ENCODE measurements at regions not wholly inside any gene's neighbourhood (a gene's known extent, or its start where the extent isn't known, plus 50 kb on each side); places are given as distances from the start of the nearest gene placed in this dataset.

- DNase-seq = no peak
- Histone ChIP-seq H3K27ac (ENCODE audit: low read depth in 1 of 3, low read length in 2 of 3) (no peak overlapping the region), H3K4me3 (ENCODE audit: low read depth in 1 of 3, low read length in 3 of 3) (no peak overlapping the region), H3K4me1 (ENCODE audit: control insufficient read depth in 3 of 3, insufficient read depth in 2 of 3, low read depth in 1 of 3, low read length in 2 of 3) (no peaks in the 10 kb centered on the region), H3K9me3 (ENCODE audit: control insufficient read depth in 2 of 2, insufficient read depth in 1 of 2, low read depth in 1 of 2, low read length in 1 of 2) (peaks cover 0 to 2% of the 10 kb centered on the region in 2 donors), H3K36me3 (ENCODE audit: control insufficient read depth in 3 of 3, insufficient read depth in 2 of 3, low read depth in 1 of 3, low read length in 3 of 3) (no peaks in the 10 kb centered on the region), H3K27me3 (ENCODE audit: control insufficient read depth in 3 of 3, insufficient read depth in 3 of 3, low read length in 3 of 3) (no peaks in the 10 kb centered on the region)
- FAIRE-seq = no peak
Observed at GRCh38 chr4:33878710-33879109, 2365.6 kb downstream of the ARAP2 start.

GRCh38 chr4:33881176-33881575, 2363.1 kb downstream of the ARAP2 start:
- FAIRE-seq (no peak), DNase-seq (no peak)

GRCh38 chr4:33882246-33882990, 2361.9 kb downstream of the ARAP2 start:
- FAIRE-seq = no peak
- H3K4me3 ChIP-seq (ENCODE audit: low read depth in 1 of 3, low read length in 3 of 3) = no peak overlapping the region
- WGBS, 3 donors = 57 to 60% (median 57%) methylated on average over 4 of the region's 4 CpGs

More at GRCh38 chr4:33881176-33881575, 2363.1 kb downstream of the ARAP2 start:
- peaks cover 0 to 2% of the 10 kb centered on the region in 2 donors for H3K9me3 ChIP-seq (ENCODE audit: control insufficient read depth in 2 of 2, insufficient read depth in 1 of 2, low read depth in 1 of 2, low read length in 1 of 2)
- H3K27me3 ChIP-seq (ENCODE audit: control insufficient read depth in 3 of 3, insufficient read depth in 3 of 3, low read length in 3 of 3) = no peaks in the 10 kb centered on the region
- no peaks in the 10 kb centered on the region for H3K4me1 ChIP-seq (ENCODE audit: control insufficient read depth in 3 of 3, insufficient read depth in 2 of 3, low read depth in 1 of 3, low read length in 2 of 3)
- 76 to 86% (median 78%) methylated on average over 1 of the region's 1 CpG for WGBS, 3 donors
- no peak overlapping the region for H3K4me3 ChIP-seq (ENCODE audit: low read depth in 1 of 3, low read length in 3 of 3)
- no peak overlapping the region for H3K27ac ChIP-seq (ENCODE audit: low read depth in 1 of 3, low read length in 2 of 3)
- no peaks in the 10 kb centered on the region for H3K36me3 ChIP-seq (ENCODE audit: control insufficient read depth in 3 of 3, insufficient read depth in 2 of 3, low read depth in 1 of 3, low read length in 3 of 3)

GRCh38 chr4:33883111-33883510, 2361.2 kb downstream of the ARAP2 start:
- FAIRE-seq (no peak), DNase-seq (no peak)
- Histone ChIP-seq H3K9me3 (ENCODE audit: control insufficient read depth in 2 of 2, insufficient read depth in 1 of 2, low read depth in 1 of 2, low read length in 1 of 2) (peaks cover 0 to 2% of the 10 kb centered on the region in 2 donors), H3K4me3 (ENCODE audit: low read depth in 1 of 3, low read length in 3 of 3) (no peak overlapping the region), H3K36me3 (ENCODE audit: control insufficient read depth in 3 of 3, insufficient read depth in 2 of 3, low read depth in 1 of 3, low read length in 3 of 3) (no peaks in the 10 kb centered on the region), H3K27me3 (ENCODE audit: control insufficient read depth in 3 of 3, insufficient read depth in 3 of 3, low read length in 3 of 3) (no peaks in the 10 kb centered on the region), H3K27ac (ENCODE audit: low read depth in 1 of 3, low read length in 2 of 3) (no peak overlapping the region), H3K4me1 (ENCODE audit: control insufficient read depth in 3 of 3, insufficient read depth in 2 of 3, low read depth in 1 of 3, low read length in 2 of 3) (no peaks in the 10 kb centered on the region)

More at GRCh38 chr4:33882246-33882990, 2361.9 kb downstream of the ARAP2 start:
- DNase-seq = no peak
- no peaks in the 10 kb centered on the region for H3K36me3 ChIP-seq (ENCODE audit: control insufficient read depth in 3 of 3, insufficient read depth in 2 of 3, low read depth in 1 of 3, low read length in 3 of 3)
- H3K27ac ChIP-seq (ENCODE audit: low read depth in 1 of 3, low read length in 2 of 3) = no peak overlapping the region
- no peaks in the 10 kb centered on the region for H3K27me3 ChIP-seq (ENCODE audit: control insufficient read depth in 3 of 3, insufficient read depth in 3 of 3, low read length in 3 of 3)
- no peaks in the 10 kb centered on the region for H3K4me1 ChIP-seq (ENCODE audit: control insufficient read depth in 3 of 3, insufficient read depth in 2 of 3, low read depth in 1 of 3, low read length in 2 of 3)
- peaks cover 0 to 2% of the 10 kb centered on the region in 2 donors for H3K9me3 ChIP-seq (ENCODE audit: control insufficient read depth in 2 of 2, insufficient read depth in 1 of 2, low read depth in 1 of 2, low read length in 1 of 2)

GRCh38 chr4:33886356-33886755, 2358.0 kb downstream of the ARAP2 start:
- WGBS, 3 donors = 83 to 90% (median 86%) methylated on average over 8 of the region's 8 CpGs
- Histone ChIP-seq H3K27me3 (ENCODE audit: control insufficient read depth in 3 of 3, insufficient read depth in 3 of 3, low read length in 3 of 3) (no peaks in the 10 kb centered on the region), H3K4me3 (ENCODE audit: low read depth in 1 of 3, low read length in 3 of 3) (no peak overlapping the region), H3K9me3 (ENCODE audit: control insufficient read depth in 2 of 2, insufficient read depth in 1 of 2, low read depth in 1 of 2, low read length in 1 of 2) (no peaks in the 10 kb centered on the region), H3K27ac (ENCODE audit: low read depth in 1 of 3, low read length in 2 of 3) (no peak overlapping the region), H3K36me3 (ENCODE audit: control insufficient read depth in 3 of 3, insufficient read depth in 2 of 3, low read depth in 1 of 3, low read length in 3 of 3) (no peaks in the 10 kb centered on the region), H3K4me1 (ENCODE audit: control insufficient read depth in 3 of 3, insufficient read depth in 2 of 3, low read depth in 1 of 3, low read length in 2 of 3) (no peaks in the 10 kb centered on the region)
- DNase-seq (no peak), FAIRE-seq (no peak)

- 75 to 88% (median 84%) methylated on average over 3 of the region's 3 CpGs for WGBS, 3 donors
- FAIRE-seq (no peak), DNase-seq (no peak)
- no peaks in the 10 kb centered on the region for H3K36me3 ChIP-seq (ENCODE audit: control insufficient read depth in 3 of 3, insufficient read depth in 2 of 3, low read depth in 1 of 3, low read length in 3 of 3)
- H3K4me3 ChIP-seq (ENCODE audit: low read depth in 1 of 3, low read length in 3 of 3) = no peak overlapping the region
- H3K4me1 ChIP-seq (ENCODE audit: control insufficient read depth in 3 of 3, insufficient read depth in 2 of 3, low read depth in 1 of 3, low read length in 2 of 3) = no peaks in the 10 kb centered on the region
- no peak overlapping the region for H3K27ac ChIP-seq (ENCODE audit: low read depth in 1 of 3, low read length in 2 of 3)
- H3K9me3 ChIP-seq (ENCODE audit: control insufficient read depth in 2 of 2, insufficient read depth in 1 of 2, low read depth in 1 of 2, low read length in 1 of 2) = no peaks in the 10 kb centered on the region
- no peaks in the 10 kb centered on the region for H3K27me3 ChIP-seq (ENCODE audit: control insufficient read depth in 3 of 3, insufficient read depth in 3 of 3, low read length in 3 of 3)
Observed at GRCh38 chr4:33890841-33891240, 2353.5 kb downstream of the ARAP2 start.

GRCh38 chr4:33911959-33912358, 2332.4 kb downstream of the ARAP2 start:
- WGBS, 3 donors = 48 to 71% (median 60%) methylated on average over 1 of the region's 1 CpG
- no peak overlapping the region for H3K4me3 ChIP-seq (ENCODE audit: low read depth in 1 of 3, low read length in 3 of 3)
- H3K27ac ChIP-seq (ENCODE audit: low read depth in 1 of 3, low read length in 2 of 3) = no peak overlapping the region
- DNase-seq (no peak), FAIRE-seq (no peak)
- H3K4me1 ChIP-seq (ENCODE audit: control insufficient read depth in 3 of 3, insufficient read depth in 2 of 3, low read depth in 1 of 3, low read length in 2 of 3) = no peaks in the 10 kb centered on the region
- H3K27me3 ChIP-seq (ENCODE audit: control insufficient read depth in 3 of 3, insufficient read depth in 3 of 3, low read length in 3 of 3) = no peaks in the 10 kb centered on the region
- peaks cover 0 to 2% of the 10 kb centered on the region in 2 donors for H3K9me3 ChIP-seq (ENCODE audit: control insufficient read depth in 2 of 2, insufficient read depth in 1 of 2, low read depth in 1 of 2, low read length in 1 of 2)
- no peaks in the 10 kb centered on the region for H3K36me3 ChIP-seq (ENCODE audit: control insufficient read depth in 3 of 3, insufficient read depth in 2 of 3, low read depth in 1 of 3, low read length in 3 of 3)

GRCh38 chr4:33914386-33914785, 2329.9 kb downstream of the ARAP2 start:
- H3K4me3 ChIP-seq (ENCODE audit: low read depth in 1 of 3, low read length in 3 of 3) = no peak overlapping the region
- H3K4me1 ChIP-seq (ENCODE audit: control insufficient read depth in 3 of 3, insufficient read depth in 2 of 3, low read depth in 1 of 3, low read length in 2 of 3) = no peaks in the 10 kb centered on the region
- FAIRE-seq (no peak), DNase-seq (no peak)
- H3K27me3 ChIP-seq (ENCODE audit: control insufficient read depth in 3 of 3, insufficient read depth in 3 of 3, low read length in 3 of 3) = no peaks in the 10 kb centered on the region
- peaks cover 0 to 2% of the 10 kb centered on the region in 2 donors for H3K9me3 ChIP-seq (ENCODE audit: control insufficient read depth in 2 of 2, insufficient read depth in 1 of 2, low read depth in 1 of 2, low read length in 1 of 2)
- 60 to 81% (median 67%) methylated on average over 2 of the region's 2 CpGs for WGBS, 3 donors
- no peaks in the 10 kb centered on the region for H3K36me3 ChIP-seq (ENCODE audit: control insufficient read depth in 3 of 3, insufficient read depth in 2 of 3, low read depth in 1 of 3, low read length in 3 of 3)
- H3K27ac ChIP-seq (ENCODE audit: low read depth in 1 of 3, low read length in 2 of 3) = no peak overlapping the region

GRCh38 chr4:33923469-33923868, 2320.8 kb downstream of the ARAP2 start:
- no peak overlapping the region for H3K27ac ChIP-seq (ENCODE audit: low read depth in 1 of 3, low read length in 2 of 3)
- WGBS, 3 donors = 87 to 95% (median 88%) methylated on average over 1 of the region's 1 CpG
- H3K4me3 ChIP-seq (ENCODE audit: low read depth in 1 of 3, low read length in 3 of 3) = no peak overlapping the region
- no peaks in the 10 kb centered on the region for H3K9me3 ChIP-seq (ENCODE audit: control insufficient read depth in 2 of 2, insufficient read depth in 1 of 2, low read depth in 1 of 2, low read length in 1 of 2)
- DNase-seq (no peak), FAIRE-seq (no peak)
- H3K4me1 ChIP-seq (ENCODE audit: control insufficient read depth in 3 of 3, insufficient read depth in 2 of 3, low read depth in 1 of 3, low read length in 2 of 3) = no peaks in the 10 kb centered on the region
- no peaks in the 10 kb centered on the region for H3K36me3 ChIP-seq (ENCODE audit: control insufficient read depth in 3 of 3, insufficient read depth in 2 of 3, low read depth in 1 of 3, low read length in 3 of 3)
- H3K27me3 ChIP-seq (ENCODE audit: control insufficient read depth in 3 of 3, insufficient read depth in 3 of 3, low read length in 3 of 3) = no peaks in the 10 kb centered on the region

Measured in small intestine (tissue), 7 donors.